ENCODE measurements at regions not wholly inside any gene's neighbourhood (a gene's known extent, or its start where the extent isn't known, plus 50 kb on each side); places are given as distances from the start of the nearest gene placed in this dataset.
A peak's percentile ranks its signal among the peaks of the same experiment; 100 is the strongest.

DNA sequence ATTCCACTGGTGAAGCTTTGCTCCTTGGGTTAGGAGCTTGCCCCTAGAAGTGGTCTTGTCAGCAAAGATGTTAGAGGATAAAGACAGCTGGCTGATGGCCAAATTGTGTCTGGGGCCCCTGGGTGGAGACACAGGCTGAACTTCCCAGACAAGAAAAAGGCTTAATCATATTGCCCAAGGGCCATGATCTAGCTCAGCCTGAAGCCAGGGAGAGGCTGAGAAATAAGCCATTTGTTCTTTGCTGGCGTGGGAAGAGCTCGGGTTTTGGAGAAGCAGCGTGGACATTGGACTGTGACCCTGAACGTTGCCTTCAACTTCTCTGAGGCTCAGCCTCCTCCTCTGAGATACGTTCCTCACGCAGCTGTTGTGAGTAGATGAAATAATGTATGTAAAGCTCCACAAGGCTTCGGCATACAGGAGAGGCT, 153.0 kb downstream of the ZFP36L2 start:
- Histone ChIP-seq H3K9me3 (ENCODE audit: control insufficient read depth, insufficient read depth, low read depth, low read length) (no peaks in the 10 kb centered on the region), H3K36me3 (ENCODE audit: control insufficient read depth, insufficient read depth, low read length) (no peaks in the 10 kb centered on the region), H3K4me3 (ENCODE audit: low read depth in 2 of 2, low read length in 2 of 2) (no peak overlapping the region), H3K4me1 (ENCODE audit: control insufficient read depth, insufficient read depth, low read length) (peaks cover 44% of the 10 kb centered on the region), H3K27ac (ENCODE audit: low read length) (peak overlapping the region; percentile 81), H3K27me3 (ENCODE audit: control insufficient read depth, insufficient read depth, low read length) (no peaks in the 10 kb centered on the region)
- TF ChIP-seq, protein P1, sequence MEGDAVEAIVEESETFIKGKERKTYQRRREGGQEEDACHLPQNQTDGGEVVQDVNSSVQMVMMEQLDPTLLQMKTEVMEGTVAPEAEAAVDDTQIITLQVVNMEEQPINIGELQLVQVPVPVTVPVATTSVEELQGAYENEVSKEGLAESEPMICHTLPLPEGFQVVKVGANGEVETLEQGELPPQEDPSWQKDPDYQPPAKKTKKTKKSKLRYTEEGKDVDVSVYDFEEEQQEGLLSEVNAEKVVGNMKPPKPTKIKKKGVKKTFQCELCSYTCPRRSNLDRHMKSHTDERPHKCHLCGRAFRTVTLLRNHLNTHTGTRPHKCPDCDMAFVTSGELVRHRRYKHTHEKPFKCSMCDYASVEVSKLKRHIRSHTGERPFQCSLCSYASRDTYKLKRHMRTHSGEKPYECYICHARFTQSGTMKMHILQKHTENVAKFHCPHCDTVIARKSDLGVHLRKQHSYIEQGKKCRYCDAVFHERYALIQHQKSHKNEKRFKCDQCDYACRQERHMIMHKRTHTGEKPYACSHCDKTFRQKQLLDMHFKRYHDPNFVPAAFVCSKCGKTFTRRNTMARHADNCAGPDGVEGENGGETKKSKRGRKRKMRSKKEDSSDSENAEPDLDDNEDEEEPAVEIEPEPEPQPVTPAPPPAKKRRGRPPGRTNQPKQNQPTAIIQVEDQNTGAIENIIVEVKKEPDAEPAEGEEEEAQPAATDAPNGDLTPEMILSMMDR (IDR thresholded peaks at IDR 0.05), result no peak
- no peak for TF ChIP-seq TCF7L2 (IDR thresholded peaks at IDR 0.05; ENCODE audit: low read depth, low read length)
- intact Hi-C loops (cut with micrococcal nuclease; ENCODE audit: unreplicated experiment) (no loop called here), in situ Hi-C loops (cut with HindIII; ENCODE audit: low pct_unique_long_range_greater_than_20kb, low sequenced_read_pairs) (no loop called here)
- ChIA-PET CTCF (no interaction called here), POLR2A (interaction anchor here (0.6 kb wide), 1 partner anchor 27 kb away, joined by 7 read pairs; no protein-coding TSS in a partner anchor)
- ATAC-seq, result no peak
- BruUV-seq (replicated peaks), result no TSS peak
- DNase-seq (ENCODE audit: low read depth, low spot score), result no peak

DNA sequence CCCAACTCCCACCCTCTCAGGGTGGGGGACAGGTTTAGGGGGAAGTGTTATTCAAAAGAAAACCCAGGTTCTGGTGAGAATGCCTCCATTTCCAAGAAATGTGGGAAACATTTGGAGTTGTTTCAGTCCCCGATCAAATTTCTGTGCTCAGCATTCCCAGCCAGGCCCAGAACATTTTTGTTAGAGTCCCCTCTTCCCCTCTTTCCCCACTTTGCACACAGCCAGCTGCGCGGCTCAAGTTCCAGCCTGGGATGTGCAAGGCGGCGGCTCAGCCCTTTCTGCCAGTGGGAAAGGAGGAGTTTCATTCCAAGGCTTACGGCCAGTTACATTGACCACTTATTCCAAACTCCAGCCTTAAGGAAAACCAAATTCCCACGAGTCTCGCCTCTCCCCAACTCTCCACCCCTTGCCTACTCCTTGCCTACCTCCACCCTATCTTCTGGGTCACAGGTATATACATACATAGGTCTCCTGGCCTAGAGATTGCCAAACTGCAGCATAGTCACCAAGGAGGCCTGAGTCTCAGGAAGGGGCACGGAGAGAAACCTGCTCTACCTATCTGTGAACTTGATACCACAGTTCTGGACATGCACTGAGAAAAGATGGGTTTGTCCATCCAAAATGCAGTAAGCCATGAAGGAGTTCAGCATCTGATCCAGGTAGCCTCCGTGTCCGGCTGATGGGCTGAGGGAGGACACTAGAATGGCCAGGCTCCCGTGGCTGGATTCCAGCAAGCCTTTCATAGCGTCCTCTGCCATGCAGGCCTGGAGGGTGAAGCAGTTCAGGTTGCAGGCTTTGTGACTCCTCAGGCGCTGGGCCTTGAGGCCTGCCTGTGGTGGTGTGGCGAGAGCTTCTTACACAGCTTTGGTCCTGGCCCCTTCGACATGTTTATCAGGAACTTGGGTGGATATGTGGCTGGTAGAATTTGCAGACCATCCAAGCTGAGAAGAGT, 154.5 kb downstream of the ZFP36L2 start:
- intact Hi-C loops (cut with micrococcal nuclease; ENCODE audit: unreplicated experiment) (no loop called here), in situ Hi-C loops (cut with HindIII; ENCODE audit: low pct_unique_long_range_greater_than_20kb, low sequenced_read_pairs) (no loop called here)
- Histone ChIP-seq H3K27ac (ENCODE audit: low read length) (peak overlapping the region; percentile 63; the same call in 1 of the 2 replicates), H3K4me1 (ENCODE audit: control insufficient read depth, insufficient read depth, low read length) (peaks cover 44% of the 10 kb centered on the region), H3K27me3 (ENCODE audit: control insufficient read depth, insufficient read depth, low read length) (no peaks in the 10 kb centered on the region), H3K36me3 (ENCODE audit: control insufficient read depth, insufficient read depth, low read length) (no peaks in the 10 kb centered on the region), H3K4me3 (ENCODE audit: low read depth in 2 of 2, low read length in 2 of 2) (no peak overlapping the region), H3K9me3 (ENCODE audit: control insufficient read depth, insufficient read depth, low read depth, low read length) (no peaks in the 10 kb centered on the region)
- CTCF ChIA-PET, result no interaction called here
- no TSS peak for BruUV-seq (replicated peaks)
- DNase-seq (ENCODE audit: low read depth, low spot score) (no peak), ATAC-seq (no peak)
- TF ChIP-seq SIN3A (IDR thresholded peaks at IDR 0.05; ENCODE audit: borderline replicate concordance, insufficient read depth, low read depth, low read length) (no peak), POLR2AphosphoS5 (IDR thresholded peaks at IDR 0.05; ENCODE audit: low read depth, low read length) (no peak), TCF7L2 (IDR thresholded peaks at IDR 0.05; ENCODE audit: low read depth, low read length) (no peak)
- TF ChIP-seq, protein P2, sequence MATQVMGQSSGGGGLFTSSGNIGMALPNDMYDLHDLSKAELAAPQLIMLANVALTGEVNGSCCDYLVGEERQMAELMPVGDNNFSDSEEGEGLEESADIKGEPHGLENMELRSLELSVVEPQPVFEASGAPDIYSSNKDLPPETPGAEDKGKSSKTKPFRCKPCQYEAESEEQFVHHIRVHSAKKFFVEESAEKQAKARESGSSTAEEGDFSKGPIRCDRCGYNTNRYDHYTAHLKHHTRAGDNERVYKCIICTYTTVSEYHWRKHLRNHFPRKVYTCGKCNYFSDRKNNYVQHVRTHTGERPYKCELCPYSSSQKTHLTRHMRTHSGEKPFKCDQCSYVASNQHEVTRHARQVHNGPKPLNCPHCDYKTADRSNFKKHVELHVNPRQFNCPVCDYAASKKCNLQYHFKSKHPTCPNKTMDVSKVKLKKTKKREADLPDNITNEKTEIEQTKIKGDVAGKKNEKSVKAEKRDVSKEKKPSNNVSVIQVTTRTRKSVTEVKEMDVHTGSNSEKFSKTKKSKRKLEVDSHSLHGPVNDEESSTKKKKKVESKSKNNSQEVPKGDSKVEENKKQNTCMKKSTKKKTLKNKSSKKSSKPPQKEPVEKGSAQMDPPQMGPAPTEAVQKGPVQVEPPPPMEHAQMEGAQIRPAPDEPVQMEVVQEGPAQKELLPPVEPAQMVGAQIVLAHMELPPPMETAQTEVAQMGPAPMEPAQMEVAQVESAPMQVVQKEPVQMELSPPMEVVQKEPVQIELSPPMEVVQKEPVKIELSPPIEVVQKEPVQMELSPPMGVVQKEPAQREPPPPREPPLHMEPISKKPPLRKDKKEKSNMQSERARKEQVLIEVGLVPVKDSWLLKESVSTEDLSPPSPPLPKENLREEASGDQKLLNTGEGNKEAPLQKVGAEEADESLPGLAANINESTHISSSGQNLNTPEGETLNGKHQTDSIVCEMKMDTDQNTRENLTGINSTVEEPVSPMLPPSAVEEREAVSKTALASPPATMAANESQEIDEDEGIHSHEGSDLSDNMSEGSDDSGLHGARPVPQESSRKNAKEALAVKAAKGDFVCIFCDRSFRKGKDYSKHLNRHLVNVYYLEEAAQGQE (IDR thresholded peaks at IDR 0.05; ENCODE audit: insufficient read depth in 1 of 2, low read depth in 2 of 2, low read length in 1 of 2), result no peak
- TF ChIP-seq, protein P1 (IDR thresholded peaks at IDR 0.05), result no peak
- POLR2A ChIA-PET, result no interaction called here

All from Panc1 (cell line).